ENCODE measurements at regions not wholly inside any gene's neighbourhood (a gene's known extent, or its start where the extent isn't known, plus 50 kb on each side); places are given as distances from the start of the nearest gene placed in this dataset.

- no peak for TF ChIP-seq POLR2A (IDR thresholded peaks at IDR 0.05; ENCODE audit: borderline replicate concordance, extremely low read depth, insufficient read depth, insufficient read length)
- TF ChIP-seq EZH2 (IDR thresholded peaks at IDR 0.05), result no peak
- no peak for TF ChIP-seq CTCF (IDR thresholded peaks at IDR 0.05 in 2 of 3, conservative IDR thresholded peaks at IDR 0.05 in 1 of 3; ENCODE audit: borderline replicate concordance in 1 of 3, insufficient read depth in 1 of 3, low read depth in 2 of 3, low read length in 2 of 3)
- TF ChIP-seq POLR2AphosphoS5 (IDR thresholded peaks at IDR 0.05; ENCODE audit: low read depth, low read length), result no peak
These were observed 1570.9 kb upstream of the SLC39A10 start for GRCh38 chr2:194086129-194086528.

All from HCT116 (cell line).